DND-41 (cell line): ENCODE measurements at regions not wholly inside any gene's neighbourhood (a gene's known extent, or its start where the extent isn't known, plus 50 kb on each side); places are given as distances from the start of the nearest gene placed in this dataset.

Experiments
- CTCF ChIP-seq: IDR thresholded peaks from 2 replicates; pipeline ENCODE4 v1.5.1; 2012; ENCODE audit warnings: borderline replicate concordance, low read length, moderate library complexity, mild to moderate bottlenecking; ENCODE audit not compliant: poor library complexity, severe bottlenecking; ENCODE audit errors: extremely low read depth
- EZH2 ChIP-seq: IDR thresholded peaks from 3 replicates; pipeline ENCODE4 v1.6.1; 2012; ENCODE audit warnings: borderline replicate concordance, low read depth, mild to moderate bottlenecking, moderate library complexity, low read length, inconsistent platforms; ENCODE audit not compliant: severe bottlenecking

GRCh38 chr12:19657118-19657731 is 217.9 kb downstream of the AEBP2 start:
- TF ChIP-seq CTCF (no peak), EZH2 (no peak)
